MM.1S (cell line): ENCODE measurements at regions not wholly inside any gene's neighbourhood (a gene's known extent, or its start where the extent isn't known, plus 50 kb on each side); places are given as distances from the start of the nearest gene placed in this dataset.

Experiments
- CTCF ChIP-seq: fragments of 300-600 bp; sonication (generic); IDR thresholded peaks from 2 replicates; pipeline ENCODE4 v1.5.1; 2016; ENCODE audit warnings: antibody characterized with exemption, low read length, mixed read lengths
- EZH2 ChIP-seq: fragments of 300-600 bp; sonication (generic); optimal IDR thresholded peaks from 2 replicates; pipeline ENCODE3; 2017; ENCODE audit warnings: low read depth, mild to moderate bottlenecking, antibody characterized with exemption, low read length, mixed read lengths

- TF ChIP-seq CTCF (no peak), EZH2 (no peak)
Measured at GRCh38 chr7:52758356-52758755, 277.1 kb upstream of the POM121L12 start.
